ENCODE measurements at regions not wholly inside any gene's neighbourhood (a gene's known extent, or its start where the extent isn't known, plus 50 kb on each side); places are given as distances from the start of the nearest gene placed in this dataset.

- Mint-ChIP-seq H3K9me3 (ENCODE audit: low read depth) (peaks cover 3% of the 10 kb centered on the region), H3K36me3 (ENCODE audit: insufficient read depth) (peaks cover 2% of the 10 kb centered on the region), H3K27me3 (peaks cover 6% of the 10 kb centered on the region), H3K27ac (no peak overlapping the region), H3K4me1 (ENCODE audit: low read depth) (peaks cover 3% of the 10 kb centered on the region), H3K4me3 (ENCODE audit: low read depth) (no peak overlapping the region)
- DNase-seq (ENCODE audit: low spot score, unreplicated experiment): no peak
- TF ChIP-seq CTCF (IDR thresholded peaks at IDR 0.05; ENCODE audit: unreplicated experiment): no peak
Observed at GRCh38 chr21:41656946-41657525, 109.8 kb downstream of the RIPK4 start.

DNA sequence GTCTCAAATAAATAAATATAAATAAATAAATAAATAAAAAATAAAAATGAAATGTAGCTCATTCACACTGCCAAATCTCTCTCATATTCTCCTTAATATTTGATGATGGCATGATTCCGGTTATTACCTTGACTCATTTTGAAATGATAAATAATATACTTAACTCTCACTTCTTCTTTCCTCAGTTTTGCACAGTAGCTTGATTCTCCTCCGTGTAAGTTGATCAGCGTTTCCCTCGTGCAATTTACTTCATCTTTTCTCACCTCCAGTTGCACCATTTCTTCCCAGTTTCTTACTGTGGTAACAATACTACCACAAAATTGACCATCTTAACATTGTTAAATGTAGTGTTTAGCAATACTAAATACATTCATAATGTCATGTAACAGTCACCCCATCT lies 111.6 kb downstream of the RIPK4 start:
- H3K36me3 Mint-ChIP-seq (ENCODE audit: insufficient read depth): peaks cover 2% of the 10 kb centered on the region
- DNase-seq (ENCODE audit: low spot score, unreplicated experiment): no peak
- H3K27me3 Mint-ChIP-seq: peaks cover 6% of the 10 kb centered on the region
- H3K27ac Mint-ChIP-seq: no peak overlapping the region
- peaks cover 3% of the 10 kb centered on the region for H3K4me1 Mint-ChIP-seq (ENCODE audit: low read depth)
- H3K4me3 Mint-ChIP-seq (ENCODE audit: low read depth): no peak overlapping the region
- no peak for TF ChIP-seq CTCF (IDR thresholded peaks at IDR 0.05; ENCODE audit: unreplicated experiment)
- H3K9me3 Mint-ChIP-seq (ENCODE audit: low read depth): peaks cover 3% of the 10 kb centered on the region

DNA sequence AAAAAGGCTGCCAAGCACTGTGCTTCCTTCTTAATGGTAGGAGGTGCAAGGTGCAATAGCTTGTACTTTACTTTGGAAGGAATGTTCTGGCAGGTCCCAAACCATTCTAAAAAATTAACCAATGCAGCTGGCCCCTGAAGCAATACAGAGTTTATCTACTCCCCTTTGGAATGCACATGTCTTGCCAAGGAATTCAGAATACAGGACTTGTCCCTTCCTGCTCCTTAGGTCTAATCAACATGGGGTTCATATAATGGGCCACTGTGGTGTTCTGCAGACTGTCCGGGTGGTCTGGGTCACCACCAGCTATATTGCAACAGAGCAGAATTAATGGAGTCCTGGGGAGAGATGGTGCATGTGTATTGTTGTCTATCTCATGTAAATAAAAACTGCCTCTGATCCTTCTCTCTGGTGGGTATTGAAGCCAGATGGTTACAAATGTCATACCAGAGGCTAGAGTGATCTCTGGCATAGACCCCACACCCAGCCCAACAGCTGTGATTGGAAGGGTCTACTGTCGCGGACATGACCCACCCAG lies 112.8 kb downstream of the RIPK4 start:
- no peak for DNase-seq (ENCODE audit: low spot score, unreplicated experiment)
- Mint-ChIP-seq H3K27me3 (peaks cover 6% of the 10 kb centered on the region), H3K27ac (no peak overlapping the region), H3K4me3 (ENCODE audit: low read depth) (no peak overlapping the region), H3K9me3 (ENCODE audit: low read depth) (peaks cover 3% of the 10 kb centered on the region), H3K4me1 (ENCODE audit: low read depth) (peaks cover 3% of the 10 kb centered on the region), H3K36me3 (ENCODE audit: insufficient read depth) (peaks cover 2% of the 10 kb centered on the region)
- no peak for TF ChIP-seq CTCF (IDR thresholded peaks at IDR 0.05; ENCODE audit: unreplicated experiment)

DNA sequence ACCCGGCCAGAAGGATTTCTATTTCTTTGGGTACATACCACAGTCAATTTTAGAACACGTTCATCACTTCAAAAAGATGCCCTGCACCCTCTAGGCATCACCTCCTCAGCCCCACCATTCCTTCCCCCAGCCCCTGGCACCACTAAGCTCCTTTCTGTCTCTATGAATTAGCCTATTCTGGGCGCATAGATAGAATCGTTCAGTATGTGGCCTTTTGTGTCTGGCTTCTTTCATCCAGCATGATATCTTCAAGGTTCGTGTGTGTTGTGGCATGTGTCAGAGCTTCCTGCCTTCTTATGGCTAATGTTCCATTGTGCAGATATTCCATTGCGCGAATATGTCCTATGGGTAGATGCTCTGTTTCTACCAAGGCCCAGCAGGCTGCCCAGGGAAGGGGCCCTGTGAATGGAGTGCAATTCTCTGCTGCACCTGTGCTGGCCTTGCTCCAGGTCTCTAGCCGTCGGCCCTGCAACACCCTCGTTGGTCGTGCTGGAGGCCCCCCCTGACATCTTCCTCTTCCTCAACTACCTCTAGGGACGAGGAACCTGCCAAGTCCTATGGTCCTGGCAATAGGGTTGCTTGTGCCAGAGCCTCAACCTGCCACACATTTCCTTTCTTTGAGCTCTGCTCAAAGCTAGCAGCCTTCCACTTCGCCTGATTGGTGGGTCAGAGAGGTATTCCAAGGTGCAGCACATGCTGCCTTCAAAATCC lies 113.5 kb downstream of the RIPK4 start:
- Mint-ChIP-seq H3K27ac (no peak overlapping the region), H3K9me3 (ENCODE audit: low read depth) (peaks cover 3% of the 10 kb centered on the region), H3K4me3 (ENCODE audit: low read depth) (no peak overlapping the region), H3K27me3 (peaks cover 4% of the 10 kb centered on the region), H3K36me3 (ENCODE audit: insufficient read depth) (peaks cover 2% of the 10 kb centered on the region), H3K4me1 (ENCODE audit: low read depth) (peaks cover 3% of the 10 kb centered on the region)
- no peak for DNase-seq (ENCODE audit: low spot score, unreplicated experiment)
- no peak for TF ChIP-seq CTCF (IDR thresholded peaks at IDR 0.05; ENCODE audit: unreplicated experiment)

- DNase-seq (ENCODE audit: low spot score, unreplicated experiment): no peak
- H3K27me3 Mint-ChIP-seq: peaks cover 4% of the 10 kb centered on the region
- no peaks in the 10 kb centered on the region for H3K4me1 Mint-ChIP-seq (ENCODE audit: low read depth)
- TF ChIP-seq CTCF (IDR thresholded peaks at IDR 0.05; ENCODE audit: unreplicated experiment): no peak
- H3K27ac Mint-ChIP-seq: no peak overlapping the region
- H3K36me3 Mint-ChIP-seq (ENCODE audit: insufficient read depth): peaks cover 2% of the 10 kb centered on the region
- H3K9me3 Mint-ChIP-seq (ENCODE audit: low read depth): peaks cover 3% of the 10 kb centered on the region
- H3K4me3 Mint-ChIP-seq (ENCODE audit: low read depth): no peak overlapping the region
Observed at GRCh38 chr21:41651830-41652229, 115.0 kb downstream of the RIPK4 start.
